ENCODE measurements at regions not wholly inside any gene's neighbourhood (a gene's known extent, or its start where the extent isn't known, plus 50 kb on each side); places are given as distances from the start of the nearest gene placed in this dataset.

- Histone ChIP-seq H3K27ac (ENCODE audit: low read depth in 1 of 2, low read length in 1 of 2) (no peak overlapping the region), H3K27me3 (ENCODE audit: control insufficient read depth in 3 of 3, insufficient read depth in 3 of 3, low read length in 2 of 3) (no peaks in the 10 kb centered on the region), H3K4me1 (ENCODE audit: control insufficient read depth in 5 of 5, insufficient read depth in 5 of 5, low read length in 5 of 5) (peaks cover 0 to 2% (median 0%) of the 10 kb centered on the region in 5 donors), H3K4me3 (no peak overlapping the region), H3K36me3 (ENCODE audit: control insufficient read depth in 4 of 4, insufficient read depth in 4 of 4, low read length in 4 of 4) (no peaks in the 10 kb centered on the region), H3K9me3 (ENCODE audit: control insufficient read depth in 4 of 4, insufficient read depth in 3 of 4, low read length in 3 of 4) (no peaks in the 10 kb centered on the region), H3K9ac (ENCODE audit: insufficient read depth in 1 of 2, low read length in 2 of 2) (no peak overlapping the region)
- ATAC-seq (ENCODE audit: insufficient read depth, low FRiP score): no peak
- WGBS, 2 donors: 66 to 74% methylated on average over 1 of the region's 1 CpG
- DNase-seq: no peak
- TF ChIP-seq CTCF (IDR thresholded peaks at IDR 0.05; ENCODE audit: control extremely low read depth, extremely low read depth): no peak
Observed at GRCh38 chr12:77522247-77522646, 308.4 kb upstream of the NAV3 start.

- DNase-seq (no peak), ATAC-seq (ENCODE audit: insufficient read depth, low FRiP score) (no peak)
- Histone ChIP-seq H3K4me3 (no peak overlapping the region), H3K27me3 (ENCODE audit: control insufficient read depth in 3 of 3, insufficient read depth in 3 of 3, low read length in 2 of 3) (no peaks in the 10 kb centered on the region), H3K4me1 (ENCODE audit: control insufficient read depth in 5 of 5, insufficient read depth in 5 of 5, low read length in 5 of 5) (peaks cover 0 to 2% (median 0%) of the 10 kb centered on the region in 5 donors), H3K27ac (ENCODE audit: low read depth in 1 of 2, low read length in 1 of 2) (no peak overlapping the region), H3K9me3 (ENCODE audit: control insufficient read depth in 4 of 4, insufficient read depth in 3 of 4, low read length in 3 of 4) (no peaks in the 10 kb centered on the region), H3K36me3 (ENCODE audit: control insufficient read depth in 4 of 4, insufficient read depth in 4 of 4, low read length in 4 of 4) (no peaks in the 10 kb centered on the region), H3K9ac (ENCODE audit: insufficient read depth in 1 of 2, low read length in 2 of 2) (no peak overlapping the region)
- WGBS, 2 donors: 82 to 90% methylated on average over 1 of the region's 1 CpG
- TF ChIP-seq CTCF (IDR thresholded peaks at IDR 0.05; ENCODE audit: control extremely low read depth, extremely low read depth): no peak
Observed at GRCh38 chr12:77521508-77522115, 309.1 kb upstream of the NAV3 start.

- H3K9ac ChIP-seq (ENCODE audit: insufficient read depth in 1 of 2, low read length in 2 of 2): no peak overlapping the region
- H3K27me3 ChIP-seq (ENCODE audit: control insufficient read depth in 3 of 3, insufficient read depth in 3 of 3, low read length in 2 of 3): peaks cover 0 to 2% (median 0%) of the 10 kb centered on the region in 3 donors
- no peak for TF ChIP-seq CTCF (IDR thresholded peaks at IDR 0.05; ENCODE audit: control extremely low read depth, extremely low read depth)
- no peak overlapping the region for H3K4me3 ChIP-seq
- H3K9me3 ChIP-seq (ENCODE audit: control insufficient read depth in 4 of 4, insufficient read depth in 3 of 4, low read length in 3 of 4): no peaks in the 10 kb centered on the region
- peak; percentile 37 to 87 (median 85) for DNase-seq
- no peak for ATAC-seq (ENCODE audit: insufficient read depth, low FRiP score)
- peaks cover 0 to 2% (median 0%) of the 10 kb centered on the region in 5 donors for H3K4me1 ChIP-seq (ENCODE audit: control insufficient read depth in 5 of 5, insufficient read depth in 5 of 5, low read length in 5 of 5)
- no peak overlapping the region for H3K27ac ChIP-seq (ENCODE audit: low read depth in 1 of 2, low read length in 1 of 2)
- no peaks in the 10 kb centered on the region for H3K36me3 ChIP-seq (ENCODE audit: control insufficient read depth in 4 of 4, insufficient read depth in 4 of 4, low read length in 4 of 4)
- WGBS, 2 donors: 71 to 80% methylated on average over 3 of the region's 3 CpGs
Observed at GRCh38 chr12:77514511-77514910, 316.2 kb upstream of the NAV3 start.

GRCh38 chr12:77510985-77511384 lies 319.7 kb upstream of the NAV3 start:
- no peaks in the 10 kb centered on the region for H3K9me3 ChIP-seq (ENCODE audit: control insufficient read depth in 4 of 4, insufficient read depth in 3 of 4, low read length in 3 of 4)

More at GRCh38 chr12:77510985-77511384, 319.7 kb upstream of the NAV3 start:
- 49 to 68% methylated on average over 1 of the region's 1 CpG for WGBS, 2 donors
- no peak overlapping the region for H3K27ac ChIP-seq (ENCODE audit: low read depth in 1 of 2, low read length in 1 of 2)
- no peak for TF ChIP-seq CTCF (IDR thresholded peaks at IDR 0.05; ENCODE audit: control extremely low read depth, extremely low read depth)
- no peak overlapping the region for H3K9ac ChIP-seq (ENCODE audit: insufficient read depth in 1 of 2, low read length in 2 of 2)
- peaks cover 0 to 1% (median 0%) of the 10 kb centered on the region in 3 donors for H3K27me3 ChIP-seq (ENCODE audit: control insufficient read depth in 3 of 3, insufficient read depth in 3 of 3, low read length in 2 of 3)
- peak; percentile 58 for ATAC-seq (ENCODE audit: insufficient read depth, low FRiP score)
- H3K4me1 ChIP-seq (ENCODE audit: control insufficient read depth in 5 of 5, insufficient read depth in 5 of 5, low read length in 5 of 5): no peaks in the 10 kb centered on the region
- DNase-seq: no peak
- H3K36me3 ChIP-seq (ENCODE audit: control insufficient read depth in 4 of 4, insufficient read depth in 4 of 4, low read length in 4 of 4): no peaks in the 10 kb centered on the region
- no peak overlapping the region for H3K4me3 ChIP-seq

Data from lung (tissue), 11 donors.